Thymus (tissue), 11 donors: ENCODE measurements at regions not wholly inside any gene's neighbourhood (a gene's known extent, or its start where the extent isn't known, plus 50 kb on each side); places are given as distances from the start of the nearest gene placed in this dataset.

ENCODE experiments used
- DNase-seq, 9 donors: peaks; one replicate each; pipeline ENCODE4 v3.0.0-alpha.2; 2013; ENCODE audit warnings: low spot score in 9 of 9, low read depth in 6 of 9, missing footprints in 1 of 9
- H3K27ac ChIP-seq, 2 donors: one replicate each; pipeline ENCODE4 v1.5.1; 2013; ENCODE audit warnings: control low read depth in 1 of 2, low read depth in 1 of 2, low read length in 1 of 2, mild to moderate bottlenecking in 1 of 2, moderate library complexity in 1 of 2
- H3K27me3 ChIP-seq, 2 donors: one replicate each; pipeline ENCODE4 v1.5.1; 2013; ENCODE audit warnings: low read length in 1 of 2; ENCODE audit not compliant: control insufficient read depth in 2 of 2, insufficient read depth in 1 of 2
- H3K36me3 ChIP-seq, 2 donors: one replicate each; pipeline ENCODE4 v1.5.1; 2013; ENCODE audit warnings: low read length in 1 of 2, mild to moderate bottlenecking in 1 of 2, moderate library complexity in 1 of 2; ENCODE audit not compliant: control insufficient read depth in 2 of 2, insufficient read depth in 2 of 2
- H3K4me1 ChIP-seq, 2 donors: one replicate each; pipeline ENCODE4 v1.5.1; 2013; ENCODE audit warnings: low read length in 2 of 2; ENCODE audit not compliant: control insufficient read depth in 2 of 2, insufficient read depth in 2 of 2
- H3K4me3 ChIP-seq, 2 donors: one replicate each; pipeline ENCODE4 v1.5.1; 2013; ENCODE audit warnings: low read length in 2 of 2, control low read depth in 1 of 2, mild to moderate bottlenecking in 1 of 2
- H3K9me3 ChIP-seq, 2 donors: one replicate each; pipeline ENCODE4 v1.5.1; 2013; ENCODE audit warnings: low read length in 1 of 2, mild to moderate bottlenecking in 1 of 2; ENCODE audit not compliant: control insufficient read depth in 2 of 2, insufficient read depth in 1 of 2
- WGBS: extraction: QIAGEN DNeasy Blood & Tissue Kit; methylation state at CpG from one replicate; pipeline ENCODE4 v1.1.7; 2013; 5-methylcytosine and 5-hydroxymethylcytosine counted together
- donor health status: healthy.

- WGBS = 9% methylated on average over 1 of the region's 1 CpG
- Histone ChIP-seq H3K27ac (no peak overlapping the region), H3K4me1 (no peaks in the 10 kb centered on the region), H3K4me3 (no peak overlapping the region), H3K27me3 (no peaks in the 10 kb centered on the region), H3K36me3 (no peaks in the 10 kb centered on the region), H3K9me3 (no peaks in the 10 kb centered on the region)
- no peak for DNase-seq
These were observed 644.7 kb upstream of the BOD1L1 start for GRCh38 chr4:14272206-14272605.

- Histone ChIP-seq H3K27me3 (no peaks in the 10 kb centered on the region), H3K4me1 (no peaks in the 10 kb centered on the region), H3K9me3 (no peaks in the 10 kb centered on the region), H3K4me3 (no peak overlapping the region), H3K27ac (no peak overlapping the region), H3K36me3 (no peaks in the 10 kb centered on the region)
- 90% methylated on average over 4 of the region's 4 CpGs for WGBS
- DNase-seq = no peak
These were observed 650.0 kb upstream of the BOD1L1 start for GRCh38 chr4:14277505-14277904.

- no peaks in the 10 kb centered on the region for H3K36me3 ChIP-seq
- no peaks in the 10 kb centered on the region for H3K27me3 ChIP-seq
- WGBS = 97% methylated on average over 1 of the region's 1 CpG
These were observed 653.0 kb upstream of the BOD1L1 start for GRCh38 chr4:14280567-14280966.

GRCh38 chr4:14284578-14284977, 657.1 kb upstream of the BOD1L1 start:
- H3K4me1 ChIP-seq = no peaks in the 10 kb centered on the region
- no peak overlapping the region for H3K27ac ChIP-seq
- no peaks in the 10 kb centered on the region for H3K36me3 ChIP-seq
- H3K4me3 ChIP-seq = no peak overlapping the region
- DNase-seq = no peak
- H3K27me3 ChIP-seq = no peaks in the 10 kb centered on the region
- H3K9me3 ChIP-seq = no peaks in the 10 kb centered on the region

More at GRCh38 chr4:14280567-14280966, 653.0 kb upstream of the BOD1L1 start:
- no peak for DNase-seq
- Histone ChIP-seq H3K4me3 (no peak overlapping the region), H3K4me1 (no peaks in the 10 kb centered on the region), H3K27ac (no peak overlapping the region), H3K9me3 (no peaks in the 10 kb centered on the region)

- no peaks in the 10 kb centered on the region for H3K27me3 ChIP-seq
- no peaks in the 10 kb centered on the region for H3K36me3 ChIP-seq
- WGBS = 98% methylated on average over 1 of the region's 1 CpG
- no peaks in the 10 kb centered on the region for H3K4me1 ChIP-seq
- H3K4me3 ChIP-seq = no peak overlapping the region
- H3K27ac ChIP-seq = no peak overlapping the region
- no peaks in the 10 kb centered on the region for H3K9me3 ChIP-seq
- no peak for DNase-seq
These were observed 662.2 kb upstream of the BOD1L1 start for GRCh38 chr4:14289708-14290107.

GRCh38 chr4:14293582-14293981, 666.1 kb upstream of the BOD1L1 start:
- Histone ChIP-seq H3K4me1 (no peaks in the 10 kb centered on the region), H3K4me3 (no peak overlapping the region), H3K27ac (no peak overlapping the region), H3K27me3 (no peaks in the 10 kb centered on the region), H3K36me3 (no peaks in the 10 kb centered on the region), H3K9me3 (no peaks in the 10 kb centered on the region)
- WGBS = 97% methylated on average over 3 of the region's 3 CpGs
- DNase-seq = no peak

- no peak for DNase-seq
- Histone ChIP-seq H3K4me1 (no peaks in the 10 kb centered on the region), H3K4me3 (no peak overlapping the region), H3K27me3 (no peaks in the 10 kb centered on the region), H3K36me3 (no peaks in the 10 kb centered on the region), H3K9me3 (no peaks in the 10 kb centered on the region), H3K27ac (no peak overlapping the region)
- 82% methylated on average over 2 of the region's 2 CpGs for WGBS
These were observed 667.1 kb upstream of the BOD1L1 start for GRCh38 chr4:14294611-14295010.

GRCh38 chr4:14299166-14299565, 671.6 kb upstream of the BOD1L1 start:
- no peaks in the 10 kb centered on the region for H3K27me3 ChIP-seq
- no peak for DNase-seq
- no peak overlapping the region for H3K27ac ChIP-seq
- H3K4me1 ChIP-seq = no peaks in the 10 kb centered on the region
- no peaks in the 10 kb centered on the region for H3K9me3 ChIP-seq
- 88% methylated on average over 2 of the region's 2 CpGs for WGBS
- no peak overlapping the region for H3K4me3 ChIP-seq
- H3K36me3 ChIP-seq = no peaks in the 10 kb centered on the region

GRCh38 chr4:14302021-14302420, 674.5 kb upstream of the BOD1L1 start:
- H3K27me3 ChIP-seq = no peaks in the 10 kb centered on the region
- DNase-seq = no peak
- no peaks in the 10 kb centered on the region for H3K36me3 ChIP-seq
- H3K4me1 ChIP-seq = no peaks in the 10 kb centered on the region
- no peak overlapping the region for H3K27ac ChIP-seq
- H3K9me3 ChIP-seq = no peaks in the 10 kb centered on the region
- no peak overlapping the region for H3K4me3 ChIP-seq

- Histone ChIP-seq H3K4me1 (no peaks in the 10 kb centered on the region), H3K27me3 (no peaks in the 10 kb centered on the region), H3K36me3 (no peaks in the 10 kb centered on the region), H3K27ac (no peak overlapping the region), H3K9me3 (no peaks in the 10 kb centered on the region), H3K4me3 (no peak overlapping the region)
- no peak for DNase-seq
- WGBS = 91% methylated on average over 3 of the region's 3 CpGs
These were observed 676.3 kb upstream of the BOD1L1 start for GRCh38 chr4:14303856-14304255.
